Ectodermal cell (in vitro differentiated cells): ENCODE measurements at regions not wholly inside any gene's neighbourhood (a gene's known extent, or its start where the extent isn't known, plus 50 kb on each side); places are given as distances from the start of the nearest gene placed in this dataset.

Experiments
- H3K27ac ChIP-seq: 2 replicates; pipeline ENCODE4 v1.7.0; 2013; ENCODE audit warnings: mild to moderate bottlenecking, low read depth, low read length; ENCODE audit not compliant: insufficient read depth, poor library complexity, severe bottlenecking
- H3K27me3 ChIP-seq: 2 replicates; pipeline ENCODE4 v1.7.0; 2013; ENCODE audit warnings: mild to moderate bottlenecking, low read length; ENCODE audit not compliant: insufficient read depth, control insufficient read depth, poor library complexity, severe bottlenecking
- H3K36me3 ChIP-seq: one replicate; pipeline ENCODE4 v1.7.0; 2013; ENCODE audit warnings: low read length; ENCODE audit not compliant: control insufficient read depth, insufficient read depth
- H3K4me1 ChIP-seq: one replicate; pipeline ENCODE4 v1.7.0; 2013; ENCODE audit warnings: low read length; ENCODE audit not compliant: control insufficient read depth, insufficient read depth
- H3K4me3 ChIP-seq: 2 replicates; pipeline ENCODE4 v1.7.0; 2013; ENCODE audit warnings: low read depth, low read length, control low read depth; ENCODE audit not compliant: insufficient read depth
- H3K9me3 ChIP-seq: 2 replicates; pipeline ENCODE4 v1.7.0; 2013; ENCODE audit warnings: mild to moderate bottlenecking, low read length, moderate library complexity; ENCODE audit not compliant: control insufficient read depth
- WGBS, 2 experiments: methylation state at CpG; one replicate each; pipeline ENCODE4 v1.1.7; 2013; ENCODE audit warnings: missing lambda C conversion rate in 2 of 2; 5-methylcytosine and 5-hydroxymethylcytosine counted together

- Histone ChIP-seq H3K27me3 (peaks cover 5% of the 10 kb centered on the region), H3K27ac (no peak overlapping the region)
- WGBS, 2 experiments = 94 to 95% methylated on average over 3 of the region's 3 CpGs
Observed at GRCh38 chr14:65849091-65849490, 436.6 kb downstream of the FUT8 start.

GRCh38 chr14:65849558-65849957, 437.0 kb downstream of the FUT8 start:
- H3K9me3 ChIP-seq = no peaks in the 10 kb centered on the region
- no peaks in the 10 kb centered on the region for H3K36me3 ChIP-seq
- no peaks in the 10 kb centered on the region for H3K4me1 ChIP-seq
- no peak overlapping the region for H3K4me3 ChIP-seq
- 70 to 86% methylated on average over 2 of the region's 2 CpGs for WGBS, 2 experiments
- no peak overlapping the region for H3K27ac ChIP-seq
- peaks cover 5% of the 10 kb centered on the region for H3K27me3 ChIP-seq

More at GRCh38 chr14:65849091-65849490, 436.6 kb downstream of the FUT8 start:
- H3K9me3 ChIP-seq = no peaks in the 10 kb centered on the region
- H3K4me3 ChIP-seq = no peak overlapping the region
- no peaks in the 10 kb centered on the region for H3K36me3 ChIP-seq
- H3K4me1 ChIP-seq = no peaks in the 10 kb centered on the region

- 94 to 96% methylated on average over 10 of the region's 10 CpGs for WGBS, 2 experiments
- H3K4me1 ChIP-seq = no peaks in the 10 kb centered on the region
- H3K27ac ChIP-seq = no peak overlapping the region
- no peaks in the 10 kb centered on the region for H3K36me3 ChIP-seq
- H3K4me3 ChIP-seq = no peak overlapping the region
- H3K9me3 ChIP-seq = no peaks in the 10 kb centered on the region
- peaks cover 5% of the 10 kb centered on the region for H3K27me3 ChIP-seq
Observed at GRCh38 chr14:65850429-65851135, 438.1 kb downstream of the FUT8 start.

- 43 to 46% methylated on average over 2 of the region's 2 CpGs for whole genome bisulfite sequencing, 2 experiments
- no peak overlapping the region for H3K4me3 ChIP-seq
- H3K9me3 ChIP-seq = no peaks in the 10 kb centered on the region
- H3K27me3 ChIP-seq = peaks cover 5% of the 10 kb centered on the region
- no peaks in the 10 kb centered on the region for H3K4me1 ChIP-seq
- H3K36me3 ChIP-seq = no peaks in the 10 kb centered on the region
- H3K27ac ChIP-seq = no peak overlapping the region
Observed at GRCh38 chr14:65852689-65853088, 440.2 kb downstream of the FUT8 start.

GRCh38 chr14:65853407-65853955, 441.0 kb downstream of the FUT8 start:
- Histone ChIP-seq H3K4me1 (no peaks in the 10 kb centered on the region), H3K9me3 (no peaks in the 10 kb centered on the region), H3K27ac (no peak overlapping the region), H3K36me3 (no peaks in the 10 kb centered on the region), H3K27me3 (peaks cover 5% of the 10 kb centered on the region), H3K4me3 (no peak overlapping the region)
- WGBS, 2 experiments = 87% methylated on average over 7 of the region's 7 CpGs

- Histone ChIP-seq H3K9me3 (no peaks in the 10 kb centered on the region), H3K4me3 (no peak overlapping the region), H3K4me1 (no peaks in the 10 kb centered on the region), H3K27ac (no peak overlapping the region), H3K36me3 (no peaks in the 10 kb centered on the region), H3K27me3 (peaks cover 5% of the 10 kb centered on the region)
- WGBS, 2 experiments = 93 to 96% methylated on average over 6 of the region's 6 CpGs
Observed at GRCh38 chr14:65854215-65854614, 441.7 kb downstream of the FUT8 start.

- no peaks in the 10 kb centered on the region for H3K9me3 ChIP-seq
- H3K4me3 ChIP-seq = no peak overlapping the region
- 93 to 96% methylated on average over 5 of the region's 5 CpGs for WGBS, 2 experiments
- no peaks in the 10 kb centered on the region for H3K4me1 ChIP-seq
- no peaks in the 10 kb centered on the region for H3K27me3 ChIP-seq
- H3K27ac ChIP-seq = no peak overlapping the region
- H3K36me3 ChIP-seq = no peaks in the 10 kb centered on the region
Observed at GRCh38 chr14:65860956-65861611, 448.6 kb downstream of the FUT8 start.

- H3K27me3 ChIP-seq = no peaks in the 10 kb centered on the region
- WGBS, 2 experiments = 89 to 93% methylated on average over 4 of the region's 4 CpGs
- H3K4me3 ChIP-seq = no peak overlapping the region
- no peaks in the 10 kb centered on the region for H3K9me3 ChIP-seq
- H3K4me1 ChIP-seq = no peaks in the 10 kb centered on the region
- H3K27ac ChIP-seq = no peak overlapping the region
- H3K36me3 ChIP-seq = no peaks in the 10 kb centered on the region
Observed at GRCh38 chr14:65864549-65864948, 452.0 kb downstream of the FUT8 start.

GRCh38 chr14:65864984-65865383, 452.5 kb downstream of the FUT8 start:
- no peaks in the 10 kb centered on the region for H3K9me3 ChIP-seq
- WGBS, 2 experiments = 92 to 93% methylated on average over 3 of the region's 3 CpGs
- H3K27me3 ChIP-seq = no peaks in the 10 kb centered on the region
- no peaks in the 10 kb centered on the region for H3K4me1 ChIP-seq
- H3K27ac ChIP-seq = no peak overlapping the region
- no peaks in the 10 kb centered on the region for H3K36me3 ChIP-seq
- no peak overlapping the region for H3K4me3 ChIP-seq

- Histone ChIP-seq H3K36me3 (no peaks in the 10 kb centered on the region), H3K27ac (no peak overlapping the region), H3K4me1 (no peaks in the 10 kb centered on the region), H3K27me3 (no peaks in the 10 kb centered on the region), H3K9me3 (no peaks in the 10 kb centered on the region), H3K4me3 (no peak overlapping the region)
- WGBS, 2 experiments = 94 to 95% methylated on average over 3 of the region's 3 CpGs
Observed at GRCh38 chr14:65866448-65866847, 453.9 kb downstream of the FUT8 start.
